GM12872 (cell line): ENCODE measurements at regions not wholly inside any gene's neighbourhood (a gene's known extent, or its start where the extent isn't known, plus 50 kb on each side); places are given as distances from the start of the nearest gene placed in this dataset.

Experiments used
- TF ChIP-seq, protein P1 (sequence below): IDR thresholded peaks from 3 replicates; pipeline ENCODE4 v1.5.1; 2011; ENCODE audit warnings: low read depth, mild to moderate bottlenecking, low read length, moderate library complexity; ENCODE audit not compliant: insufficient read depth

DNA sequence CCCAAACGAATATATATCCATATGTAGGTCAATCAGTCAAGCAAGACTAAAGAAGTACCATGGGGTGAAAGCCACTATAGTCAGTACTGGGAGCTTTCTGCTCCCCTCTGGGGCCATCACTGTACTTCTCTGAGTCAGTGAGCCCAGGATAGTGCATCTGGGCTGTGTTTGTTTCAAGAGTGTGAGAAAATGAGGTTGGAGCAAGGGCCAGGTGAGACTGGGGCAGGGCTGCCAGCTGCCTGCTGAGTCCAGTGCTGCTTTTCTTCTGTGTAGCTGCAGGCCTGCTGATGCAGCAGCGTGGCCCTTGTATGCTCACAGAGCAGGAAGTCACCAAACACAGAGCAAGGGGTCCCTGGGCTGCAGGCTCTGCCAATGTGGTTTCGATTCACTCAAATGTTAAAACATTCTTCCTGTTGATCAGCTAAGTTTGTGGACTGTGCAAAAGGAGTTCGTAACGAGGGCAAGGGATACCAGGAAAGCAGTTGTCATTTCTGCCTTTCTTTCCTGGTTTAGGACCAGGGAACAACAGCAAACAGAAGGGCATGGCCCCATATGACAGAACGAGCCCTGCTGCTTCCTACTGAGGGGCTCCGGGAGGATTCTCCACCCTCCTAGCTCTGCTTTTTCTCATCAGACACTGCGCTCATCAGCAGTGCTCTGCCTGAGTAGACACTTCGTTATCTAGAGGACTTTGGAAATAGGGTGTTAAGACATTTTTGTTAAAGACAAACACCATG, 65.4 kb upstream of the TNS3 start:
- TF ChIP-seq, protein P1, sequence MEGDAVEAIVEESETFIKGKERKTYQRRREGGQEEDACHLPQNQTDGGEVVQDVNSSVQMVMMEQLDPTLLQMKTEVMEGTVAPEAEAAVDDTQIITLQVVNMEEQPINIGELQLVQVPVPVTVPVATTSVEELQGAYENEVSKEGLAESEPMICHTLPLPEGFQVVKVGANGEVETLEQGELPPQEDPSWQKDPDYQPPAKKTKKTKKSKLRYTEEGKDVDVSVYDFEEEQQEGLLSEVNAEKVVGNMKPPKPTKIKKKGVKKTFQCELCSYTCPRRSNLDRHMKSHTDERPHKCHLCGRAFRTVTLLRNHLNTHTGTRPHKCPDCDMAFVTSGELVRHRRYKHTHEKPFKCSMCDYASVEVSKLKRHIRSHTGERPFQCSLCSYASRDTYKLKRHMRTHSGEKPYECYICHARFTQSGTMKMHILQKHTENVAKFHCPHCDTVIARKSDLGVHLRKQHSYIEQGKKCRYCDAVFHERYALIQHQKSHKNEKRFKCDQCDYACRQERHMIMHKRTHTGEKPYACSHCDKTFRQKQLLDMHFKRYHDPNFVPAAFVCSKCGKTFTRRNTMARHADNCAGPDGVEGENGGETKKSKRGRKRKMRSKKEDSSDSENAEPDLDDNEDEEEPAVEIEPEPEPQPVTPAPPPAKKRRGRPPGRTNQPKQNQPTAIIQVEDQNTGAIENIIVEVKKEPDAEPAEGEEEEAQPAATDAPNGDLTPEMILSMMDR = no peak

DNA sequence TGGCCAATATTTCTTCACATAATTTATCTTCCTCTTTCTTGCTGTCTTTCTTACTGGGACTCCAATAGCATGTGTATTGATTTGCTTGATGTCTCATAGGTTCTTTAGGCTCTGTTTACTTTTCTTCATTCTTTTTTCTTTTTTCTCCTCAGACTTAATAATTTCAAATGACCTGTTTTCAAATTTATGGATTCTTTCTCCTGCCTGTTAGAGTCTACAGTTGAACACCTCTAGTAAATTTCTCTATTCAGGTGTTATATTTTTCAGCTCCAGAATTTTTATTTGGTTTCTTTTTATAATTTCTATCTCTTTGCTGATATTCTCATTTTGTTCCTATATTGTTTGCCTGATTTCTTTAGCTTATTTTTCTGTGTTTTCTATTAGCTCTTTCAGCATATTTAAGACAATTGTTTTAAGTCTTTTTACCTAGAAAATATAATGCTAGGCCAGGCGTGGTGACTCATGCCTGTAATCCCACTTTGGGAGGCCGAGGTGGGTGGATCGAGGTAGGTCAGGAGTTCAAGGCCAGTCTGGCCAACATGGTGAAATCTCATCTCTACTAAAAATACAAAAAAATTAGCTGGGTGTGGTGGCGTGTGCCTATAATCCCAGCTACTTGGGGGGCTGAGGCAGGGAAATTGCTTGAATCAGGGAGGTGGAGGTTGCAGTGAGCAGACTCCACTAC, 61.9 kb upstream of the TNS3 start:
- TF ChIP-seq, protein P1 = no peak

DNA sequence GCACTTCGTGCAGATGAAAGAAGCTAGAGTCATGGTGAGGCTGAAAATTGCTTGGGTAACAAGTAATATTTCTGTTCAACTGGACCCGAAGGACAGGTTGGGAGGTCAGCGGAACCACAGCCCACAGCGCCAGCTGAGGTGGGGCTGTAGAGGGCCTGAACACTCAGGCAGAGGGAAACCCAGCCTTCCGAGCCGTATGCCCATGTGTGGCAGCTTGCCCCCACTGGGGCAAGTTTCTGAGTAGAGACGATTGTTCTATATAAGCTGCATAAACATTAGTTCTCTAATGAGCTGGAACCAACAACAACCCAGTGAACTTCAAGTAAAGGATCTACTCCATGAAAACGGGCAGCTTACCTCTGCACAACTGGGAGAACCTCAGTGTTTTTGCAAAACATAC, 58.4 kb upstream of the TNS3 start:
- TF ChIP-seq, protein P1 = no peak

DNA sequence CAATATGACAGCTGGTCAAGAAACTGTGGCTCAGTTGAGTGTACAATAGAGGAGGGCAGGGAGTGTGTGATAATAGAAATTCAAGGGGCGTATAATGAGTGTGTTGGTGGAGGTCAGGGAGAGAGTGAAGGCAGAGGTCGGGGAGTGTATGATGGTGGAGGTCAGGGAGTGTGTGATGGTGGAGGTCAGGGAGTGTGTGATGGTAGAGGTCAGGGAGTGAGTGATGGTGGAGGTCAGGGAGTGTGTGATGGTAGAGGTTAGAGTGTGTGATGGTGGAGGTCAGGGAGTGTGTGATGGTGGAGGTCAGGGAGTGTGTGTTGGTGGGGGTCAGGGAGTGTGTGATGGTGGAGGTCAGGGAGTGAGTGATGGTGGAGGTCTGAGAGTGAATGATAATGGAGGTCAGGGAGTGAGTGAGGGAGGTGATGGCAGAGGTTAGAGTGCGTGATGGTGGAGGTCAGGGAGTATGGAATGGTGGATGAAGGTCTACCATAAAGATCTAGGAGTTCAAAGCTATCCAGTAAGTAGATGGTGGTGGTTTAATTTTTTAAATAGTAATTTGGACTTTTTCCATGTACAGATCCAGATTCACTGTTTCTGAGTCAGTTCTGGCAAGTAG, 57.7 kb upstream of the TNS3 start:
- TF ChIP-seq, protein P1 = no peak

DNA sequence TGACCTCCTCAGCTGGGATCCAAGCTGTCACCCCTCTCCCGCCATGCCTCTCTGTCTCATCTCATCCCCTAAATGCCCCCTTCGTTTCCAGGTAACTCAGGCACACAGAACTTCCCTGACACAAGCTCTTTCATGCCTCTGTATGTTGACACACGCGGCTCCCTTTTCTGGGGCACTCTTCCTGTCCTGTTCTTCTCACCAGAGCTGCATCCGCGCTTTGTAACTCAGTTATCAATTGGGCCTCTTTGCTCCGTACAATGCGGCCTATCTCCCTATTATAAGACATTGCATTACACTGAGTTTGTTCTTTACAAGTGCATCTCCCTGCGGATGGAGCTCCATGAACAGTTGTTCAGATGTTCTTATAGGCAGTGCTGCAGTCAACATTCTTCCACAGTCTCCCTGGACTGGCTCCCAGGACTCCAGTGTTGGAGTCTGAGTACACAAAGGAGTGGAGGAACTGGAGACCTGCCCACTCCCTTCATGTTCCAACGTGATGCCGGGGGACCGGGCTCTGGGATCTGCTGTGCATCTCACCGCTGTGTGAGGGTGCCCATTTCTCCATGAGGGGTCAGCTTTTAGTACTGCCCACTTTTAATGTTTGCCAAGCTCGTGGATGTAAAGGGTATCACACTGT, 56.9 kb upstream of the TNS3 start:
- TF ChIP-seq, protein P1 = no peak

DNA sequence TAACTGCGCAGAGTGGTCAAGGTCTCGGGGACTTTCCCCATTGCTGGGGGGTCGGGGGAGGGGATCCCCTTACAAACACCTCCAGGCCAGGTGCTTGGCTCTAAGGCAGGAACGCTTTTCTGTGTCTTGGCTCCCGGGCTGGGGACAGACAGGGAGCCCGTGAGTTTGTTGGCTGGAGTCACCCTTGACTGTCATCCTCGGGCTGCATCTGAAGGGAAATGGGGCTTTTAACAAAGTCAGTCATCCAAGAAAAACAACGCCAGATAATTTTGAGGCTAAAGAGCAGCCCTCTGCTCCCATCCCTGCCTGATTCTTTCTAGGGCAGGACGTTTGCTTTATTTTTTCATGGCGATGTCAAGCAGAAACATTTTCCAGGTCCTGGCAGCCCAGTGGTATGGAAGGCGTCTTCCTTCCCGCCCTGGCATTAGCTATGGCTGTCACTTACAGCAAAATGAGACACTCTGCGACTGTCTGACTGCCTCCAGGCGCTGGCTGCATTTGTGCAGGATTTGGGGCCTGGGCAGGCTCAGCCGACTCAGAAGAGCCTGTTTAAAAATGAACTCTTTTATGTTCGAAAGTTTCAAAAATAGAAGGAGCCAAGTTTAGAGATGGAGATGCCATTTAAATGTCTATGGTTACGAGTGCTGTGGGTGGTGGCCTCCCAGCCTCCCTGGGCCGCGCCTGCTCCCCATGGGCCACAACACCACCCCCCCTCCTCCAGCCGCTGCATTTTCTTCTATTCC, 54.7 kb upstream of the TNS3 start:
- TF ChIP-seq, protein P1 = no peak
